Fibroblast of skin of left quadriceps (primary cell): ENCODE measurements at regions not wholly inside any gene's neighbourhood (a gene's known extent, or its start where the extent isn't known, plus 50 kb on each side); places are given as distances from the start of the nearest gene placed in this dataset.

Experiments used
- DNase-seq, 2 experiments: peaks; one replicate each; pipeline ENCODE4 v3.0.0-alpha.2; 2013; ENCODE audit warnings: low read depth in 2 of 2

- DNase-seq: no peak
These were observed 538.7 kb upstream of the MGMT start for GRCh38 chr10:128928231-128928836.

- no peak for DNase-seq
These were observed 537.9 kb upstream of the MGMT start for GRCh38 chr10:128929131-128929530.

GRCh38 chr10:128929767-128930166 lies 537.3 kb upstream of the MGMT start:
- no peak for DNase-seq

GRCh38 chr10:128930515-128930914 lies 536.5 kb upstream of the MGMT start:
- DNase-seq: no peak

- no peak for DNase-seq
These were observed 534.8 kb upstream of the MGMT start for GRCh38 chr10:128932071-128932820.

GRCh38 chr10:128934492-128934891 lies 532.5 kb upstream of the MGMT start:
- no peak for DNase-seq

- no peak for DNase-seq
These were observed 530.6 kb upstream of the MGMT start for GRCh38 chr10:128936392-128936791.

GRCh38 chr10:128938558-128938957 lies 528.5 kb upstream of the MGMT start:
- DNase-seq: no peak

- DNase-seq: no peak
These were observed 527.0 kb upstream of the MGMT start for GRCh38 chr10:128940081-128940480.

- DNase-seq: no peak
These were observed 523.9 kb upstream of the MGMT start for GRCh38 chr10:128943111-128943510.

- DNase-seq: no peak
These were observed 521.6 kb upstream of the MGMT start for GRCh38 chr10:128945398-128945797.

- no peak for DNase-seq
These were observed 516.7 kb upstream of the MGMT start for GRCh38 chr10:128950159-128950915.

GRCh38 chr10:128950916-128951275 lies 516.1 kb upstream of the MGMT start:
- DNase-seq: no peak

GRCh38 chr10:128952856-128953255 lies 514.2 kb upstream of the MGMT start:
- DNase-seq: no peak

GRCh38 chr10:128956149-128956548 lies 510.9 kb upstream of the MGMT start:
- DNase-seq: no peak

- DNase-seq: no peak
These were observed 509.8 kb upstream of the MGMT start for GRCh38 chr10:128957221-128957620.

GRCh38 chr10:128958834-128959690 lies 508.0 kb upstream of the MGMT start:
- no peak for DNase-seq

GRCh38 chr10:128959746-128960145 lies 507.3 kb upstream of the MGMT start:
- no peak for DNase-seq

- no peak for DNase-seq
These were observed 506.5 kb upstream of the MGMT start for GRCh38 chr10:128960517-128960916.

- no peak for DNase-seq
These were observed 504.9 kb upstream of the MGMT start for GRCh38 chr10:128962182-128962581.

GRCh38 chr10:128963211-128964099 lies 503.6 kb upstream of the MGMT start:
- no peak for DNase-seq
